A549 (cell line): ENCODE measurements at regions not wholly inside any gene's neighbourhood (a gene's known extent, or its start where the extent isn't known, plus 50 kb on each side); places are given as distances from the start of the nearest gene placed in this dataset.

ENCODE experiments used
- ATAC-seq, 2 experiments: fragments of 200-7000 bp in 1 of 2; fragments of >200 bp in 1 of 2; cut with Nextera tagmentation in 1 of 2; cut with Tn5 transposase in 1 of 2; 3 replicates each; pipeline versions ENCODE4 v1.8.0 to v1.9.1; 2018 to 2020; ENCODE audit warnings: mild to moderate bottlenecking in 1 of 2, moderate library complexity in 1 of 2
- CTCF ChIA-PET: fragments of 300-600 bp; sonication (Branson Sonifier 250); formaldehyde crosslinking; extraction: SDS; loops from one replicate; lab custom pipeline; 2021; ENCODE audit warnings: antibody characterized with exemption, inconsistent platforms; lab: Yijun Ruan, JAX
- POLR2A ChIA-PET: fragments of 350-600 bp; formaldehyde crosslinking; extraction: SDS; loops from one replicate; lab custom pipeline; 2021; ENCODE audit warnings: antibody characterized with exemption, inconsistent platforms; lab: Yijun Ruan, JAX
- DNase-seq, 2 experiments: peaks; one replicate each; pipeline versions ENCODE4 v3.0.0 to v3.0.0-alpha.2; 2011 to 2016; ENCODE audit warnings: low read depth in 1 of 2, low spot score in 1 of 2
- FAIRE-seq: peaks from 2 replicates; lab custom pipeline; 2011; peaks lifted over from hg19 to GRCh38; lab: Jason Lieb, UNC
- H3K27ac ChIP-seq, 2 experiments: fragments of >200 bp; sonication (Bioruptor Twin); formaldehyde crosslinking; 3 replicates each; pipeline ENCODE4 v1.5.1; 2016 to 2017
- H3K4me1 ChIP-seq: fragments of >200 bp; sonication (Bioruptor Twin); formaldehyde crosslinking; 3 replicates; pipeline ENCODE4 v1.6.1; 2016
- H3K4me2 ChIP-seq: fragments of >200 bp; sonication (Bioruptor Twin); formaldehyde crosslinking; 3 replicates; pipeline ENCODE4 v1.6.1; 2016
- H3K4me3 ChIP-seq: fragments of >200 bp; sonication (Bioruptor Twin); formaldehyde crosslinking; 3 replicates; pipeline ENCODE4 v1.5.1; 2016
- H3K9me3 ChIP-seq: fragments of >200 bp; sonication (Bioruptor Twin); formaldehyde crosslinking; 3 replicates; pipeline ENCODE4 v1.6.1; 2016
- CBX2 ChIP-seq: fragments of 200-600 bp; sonication (generic); IDR thresholded peaks from 2 replicates; pipeline ENCODE4 v1.6.1; 2016; ENCODE audit warnings: low read depth, mild to moderate bottlenecking, borderline replicate concordance
- CBX8 ChIP-seq: fragments of 200-600 bp; sonication (generic); IDR thresholded peaks from 2 replicates; pipeline ENCODE4 v1.6.1; 2016
- CTCF ChIP-seq: fragments of >200 bp; sonication (Bioruptor Twin); formaldehyde crosslinking; IDR thresholded peaks from 3 replicates; pipeline ENCODE4 v1.5.1; 2016
- EP300 ChIP-seq, 2 experiments: fragments of >200 bp; sonication (Bioruptor Twin); formaldehyde crosslinking; IDR thresholded peaks; 2 replicates in 1 of 2; 3 replicates in 1 of 2; pipeline ENCODE4 v1.6.1; 2016 to 2017
- FOSB ChIP-seq: fragments of 250-450 bp; sonication (Bioruptor Pico); IDR thresholded peaks from 2 replicates; pipeline ENCODE4 v1.5.0; 2020; ENCODE audit warnings: mild to moderate bottlenecking, moderate library complexity
- FOSL2 ChIP-seq, 2 experiments: fragments of 450-650 bp in 1 of 2; fragments of >200 bp in 1 of 2; sonication (Bioruptor Twin) in 1 of 2; formaldehyde crosslinking; IDR thresholded peaks; 2 replicates each; pipeline versions ENCODE4 v1.5.0 to v1.6.1; 2016 to 2020; ENCODE audit warnings: mild to moderate bottlenecking in 1 of 2, moderate library complexity in 1 of 2
- FOXS1 ChIP-seq: fragments of 250-450 bp; sonication (Bioruptor Pico); IDR thresholded peaks from 2 replicates; pipeline ENCODE4 v1.5.0; 2020; ENCODE audit warnings: mild to moderate bottlenecking, moderate library complexity
- HES2 ChIP-seq: fragments of >200 bp; sonication (Bioruptor Twin); formaldehyde crosslinking; IDR thresholded peaks from 2 replicates; pipeline ENCODE4 v1.6.1; 2016
- HEYL ChIP-seq: fragments of 250-450 bp; sonication (Bioruptor Pico); IDR thresholded peaks from 2 replicates; pipeline ENCODE4 v1.8.0; 2021; ENCODE audit warnings: mild to moderate bottlenecking, moderate library complexity
- HOXA7 ChIP-seq: fragments of 250-450 bp; sonication (Bioruptor Pico); IDR thresholded peaks from 2 replicates; pipeline ENCODE4 v1.5.0; 2020; ENCODE audit warnings: mild to moderate bottlenecking, moderate library complexity
- HOXB5 ChIP-seq: fragments of 250-450 bp; sonication (Bioruptor Pico); IDR thresholded peaks from 2 replicates; pipeline ENCODE4 v1.5.0; 2020; ENCODE audit warnings: mild to moderate bottlenecking, moderate library complexity
- JUNB ChIP-seq: fragments of >200 bp; sonication (Bioruptor Twin); formaldehyde crosslinking; IDR thresholded peaks from 2 replicates; pipeline ENCODE4 v1.6.1; 2016
- KDM5A ChIP-seq: fragments of 200-600 bp; sonication (generic); IDR thresholded peaks from 2 replicates; pipeline ENCODE4 v1.6.1; 2016; ENCODE audit warnings: antibody characterized with exemption, mild to moderate bottlenecking
- MAX ChIP-seq: IDR thresholded peaks from 2 replicates; pipeline ENCODE4 v1.6.1; 2012
- MAZ ChIP-seq: fragments of 150-350 bp; IDR thresholded peaks from 2 replicates; pipeline ENCODE4 v1.6.1; 2014; ENCODE audit warnings: antibody characterized with exemption, low read depth, low read length, borderline replicate concordance
- PBX3 ChIP-seq: IDR thresholded peaks from 2 replicates; pipeline ENCODE4 v1.6.1; 2012
- PHF8 ChIP-seq: fragments of 200-600 bp; sonication (generic); IDR thresholded peaks from 2 replicates; pipeline ENCODE4 v1.6.1; 2016; ENCODE audit warnings: low read depth, mild to moderate bottlenecking, antibody characterized with exemption, moderate library complexity, borderline replicate concordance
- POLR2AphosphoS2 ChIP-seq: conservative IDR thresholded peaks from 2 replicates; pipeline ENCODE4 v1.6.1; 2012; ENCODE audit warnings: low read length, improper control_type of control experiment, inconsistent platforms
- RAD21 ChIP-seq, 2 experiments: fragments of >200 bp in 1 of 2; sonication (Bioruptor Twin) in 1 of 2; formaldehyde crosslinking in 1 of 2; IDR thresholded peaks in 1 of 2; conservative IDR thresholded peaks in 1 of 2; 2 replicates in 1 of 2; 3 replicates in 1 of 2; pipeline ENCODE4 v1.6.1; 2012 to 2018; ENCODE audit warnings: inconsistent platforms in 1 of 2
- RCOR1 ChIP-seq: fragments of 150-350 bp; IDR thresholded peaks from 2 replicates; pipeline ENCODE4 v1.6.1; 2014; ENCODE audit warnings: antibody characterized with exemption, low read length, low read depth
- RFX5 ChIP-seq: fragments of 450-650 bp; IDR thresholded peaks from 2 replicates; pipeline ENCODE4 v1.7.1; 2014; ENCODE audit warnings: antibody characterized with exemption, mild to moderate bottlenecking, moderate library complexity
- RNF2 ChIP-seq: fragments of 200-600 bp; sonication (generic); IDR thresholded peaks from 2 replicates; pipeline ENCODE4 v1.6.1; 2016; ENCODE audit warnings: low read depth, mild to moderate bottlenecking, antibody characterized with exemption, moderate library complexity, borderline replicate concordance
- SMC3 ChIP-seq: fragments of >200 bp; sonication (Bioruptor Twin); formaldehyde crosslinking; IDR thresholded peaks from 3 replicates; pipeline ENCODE4 v1.6.1; 2018; ENCODE audit warnings: inconsistent platforms
- SREBF2 ChIP-seq: fragments of 450-650 bp; IDR thresholded peaks from 2 replicates; pipeline ENCODE4 v1.6.1; 2014; ENCODE audit warnings: mild to moderate bottlenecking, moderate library complexity
- ZNF302 ChIP-seq: fragments of 250-450 bp; sonication (Bioruptor Pico); IDR thresholded peaks from 2 replicates; pipeline ENCODE4 v1.9.0; 2021; ENCODE audit warnings: inconsistent platforms, mild to moderate bottlenecking, moderate library complexity
- WGBS: methylation state at CpG from one replicate; pipeline ENCODE4 v1.1.6; 2017; ENCODE audit errors: missing lambda C conversion rate; 5-methylcytosine and 5-hydroxymethylcytosine counted together

- no peak for TF ChIP-seq FOSL2 (IDR thresholded peaks at IDR 0.05)
- no peak for TF ChIP-seq FOSL2 (CRISPR knock-in tag; IDR thresholded peaks at IDR 0.05)
- no peak for TF ChIP-seq HOXA7 (CRISPR knock-in tag)
- TF ChIP-seq, all 56 proteins: peak for 0
Observed at GRCh38 chr2:239776436-239777005, 248.6 kb downstream of the NDUFA10 start (continued).

- 50% methylated on average over 21 of the region's 21 CpGs for WGBS
- Histone ChIP-seq H3K4me3 (no peak overlapping the region), H3K4me2 (no peak overlapping the region), H3K27ac (no peak overlapping the region), H3K9me3 (peaks cover 20% of the 10 kb centered on the region), H3K4me1 (no peaks in the 10 kb centered on the region)
- ChIA-PET CTCF (no interaction called here), POLR2A (no interaction called here)
- FAIRE-seq (no peak), ATAC-seq (no peak), DNase-seq (no peak)
- TF ChIP-seq FOXS1 (CRISPR knock-in tag) (no peak), RFX5 (no peak), RCOR1 (no peak), EP300 (IDR thresholded peaks at IDR 0.05) (no peak), SREBF2 (no peak), RNF2 (no peak), PBX3 (no peak), FOSB (CRISPR knock-in tag) (no peak), HOXB5 (no peak)
Observed at GRCh38 chr2:239775623-239776435, 249.3 kb downstream of the NDUFA10 start.

GRCh38 chr2:239774933-239775622 is 250.1 kb downstream of the NDUFA10 start:
- Histone ChIP-seq H3K4me3 (no peak overlapping the region), H3K4me1 (no peaks in the 10 kb centered on the region), H3K4me2 (no peak overlapping the region), H3K27ac (no peak overlapping the region), H3K9me3 (peaks cover 19% of the 10 kb centered on the region)
- 35% methylated on average over 17 of the region's 17 CpGs for WGBS
- no peak for DNase-seq
- ATAC-seq = 0 out of 6 replicates have a peak, but pooled peaks of 1 of the 2 experiments have one; percentile 10
- TF ChIP-seq SMC3 (no peak), MAX (no peak), SREBF2 (no peak), PHF8 (no peak), CTCF (no peak), CBX2 (no peak), CBX8 (no peak), JUNB (no peak), KDM5A (no peak), HES2 (no peak), RAD21 (conservative IDR thresholded peaks at IDR 0.05 in 1 of 2, IDR thresholded peaks at IDR 0.05 in 1 of 2) (no peak), MAZ (no peak), HEYL (CRISPR knock-in tag) (no peak), POLR2AphosphoS2 (no peak), ZNF302 (no peak)
- TF ChIP-seq, all 56 proteins: peak for 0
- FAIRE-seq = no peak
- ChIA-PET CTCF (no interaction called here), POLR2A (no interaction called here)
